ENCODE measurements at regions not wholly inside any gene's neighbourhood (a gene's known extent, or its start where the extent isn't known, plus 50 kb on each side); places are given as distances from the start of the nearest gene placed in this dataset.
"Not testable (repeated sequence)": the region's sequence is repeated elsewhere in the genome, so short reads cannot be mapped to it uniquely, and the experiment has no call there.

GRCh38 chr5:93956006-93956405 is 214.6 kb upstream of the POU5F2 start:
- intact Hi-C loops (cut with DNase I, micrococcal nuclease): no loop called here
- ATAC-seq (no peak), DNase-seq (no peak)

GRCh38 chr5:93954421-93955069 is 213.1 kb upstream of the POU5F2 start:
- DNase-seq (no peak), ATAC-seq (no peak)
- intact Hi-C loops (cut with DNase I, micrococcal nuclease): no loop called here

GRCh38 chr5:93953442-93953841 is 212.0 kb upstream of the POU5F2 start:
- DNase-seq: no peak
- intact Hi-C loops (cut with DNase I, micrococcal nuclease): no loop called here
- no peak for ATAC-seq

- no peak for ATAC-seq
- intact Hi-C loops (cut with DNase I, micrococcal nuclease): no loop called here
Observed at GRCh38 chr5:93941897-93942296, 200.5 kb upstream of the POU5F2 start.

GRCh38 chr5:93933269-93933668 is 191.9 kb upstream of the POU5F2 start:
- DNase-seq; ATAC-seq; intact Hi-C loops (cut with DNase I, micrococcal nuclease): not testable (repeated sequence)

More at GRCh38 chr5:93941897-93942296, 200.5 kb upstream of the POU5F2 start:
- no peak for DNase-seq

GRCh38 chr5:93930098-93930497 is 188.7 kb upstream of the POU5F2 start:
- no peak for ATAC-seq
- intact Hi-C loops (cut with DNase I, micrococcal nuclease): no loop called here
- DNase-seq: no peak

GRCh38 chr5:93929131-93929530 is 187.7 kb upstream of the POU5F2 start:
- intact Hi-C loops (cut with DNase I, micrococcal nuclease): no loop called here
- no peak for DNase-seq
- ATAC-seq: no peak

- no peak for ATAC-seq
- DNase-seq: no peak
- intact Hi-C loops (cut with DNase I, micrococcal nuclease): no loop called here
Observed at GRCh38 chr5:93926831-93927620, 185.6 kb upstream of the POU5F2 start.

- intact Hi-C loops (cut with DNase I, micrococcal nuclease): no loop called here
- no peak for DNase-seq
- ATAC-seq: no peak
Observed at GRCh38 chr5:93925321-93925720, 183.9 kb upstream of the POU5F2 start.

GRCh38 chr5:93924628-93925027 is 183.2 kb upstream of the POU5F2 start:
- no peak for DNase-seq
- no peak for ATAC-seq
- intact Hi-C loops (cut with DNase I, micrococcal nuclease): no loop called here

GRCh38 chr5:93922551-93922950 is 181.2 kb upstream of the POU5F2 start:
- ATAC-seq: no peak
- intact Hi-C loops (cut with DNase I, micrococcal nuclease): no loop called here
- no peak for DNase-seq

- intact Hi-C loops (cut with DNase I, micrococcal nuclease): no loop called here
- ATAC-seq (no peak), DNase-seq (no peak)
Observed at GRCh38 chr5:93921001-93921400, 179.6 kb upstream of the POU5F2 start.

- DNase-seq (no peak), ATAC-seq (no peak)
- intact Hi-C loops (cut with DNase I, micrococcal nuclease): loop anchor here in 1 of 2 donors (10.0 kb wide), 1 partner anchor 332 kb away; the partner anchor contains the start of genes NR2F1 and NR2F1-AS1
Observed at GRCh38 chr5:93916872-93917271, 175.5 kb upstream of the POU5F2 start.

GRCh38 chr5:93915142-93915553 is 173.7 kb upstream of the POU5F2 start:
- ATAC-seq (peak; percentile 48), DNase-seq (no peak)
- intact Hi-C loops (cut with DNase I, micrococcal nuclease): loop anchor here in 1 of 2 donors (10.0 kb wide), 1 partner anchor 330 kb away; the partner anchor contains the start of genes NR2F1 and NR2F1-AS1

- DNase-seq (no peak), ATAC-seq (no peak)
- intact Hi-C loops (cut with DNase I, micrococcal nuclease): loop anchor here in 1 of 2 donors (10.0 kb wide), 1 partner anchor 327 kb away; the partner anchor contains the start of genes NR2F1 and NR2F1-AS1
Observed at GRCh38 chr5:93911609-93912008, 170.2 kb upstream of the POU5F2 start.

GRCh38 chr5:93909356-93909755 is 168.0 kb upstream of the POU5F2 start:
- ATAC-seq (no peak), DNase-seq (no peak)
- intact Hi-C loops (cut with DNase I, micrococcal nuclease): no loop called here

GRCh38 chr5:93904917-93905316 is 163.5 kb upstream of the POU5F2 start:
- intact Hi-C loops (cut with DNase I, micrococcal nuclease): no loop called here

GRCh38 chr5:93902288-93902687 is 160.9 kb upstream of the POU5F2 start:
- no peak for DNase-seq
- intact Hi-C loops (cut with DNase I, micrococcal nuclease): no loop called here
- peak; percentile 37 for ATAC-seq

More at GRCh38 chr5:93904917-93905316, 163.5 kb upstream of the POU5F2 start:
- ATAC-seq: no peak
- DNase-seq: no peak

GRCh38 chr5:93899026-93899600 is 157.7 kb upstream of the POU5F2 start:
- no peak for DNase-seq
- intact Hi-C loops (cut with DNase I, micrococcal nuclease): no loop called here
- ATAC-seq: no peak

Data from left colon (tissue), 2 donors.